ENCODE measurements at regions not wholly inside any gene's neighbourhood (a gene's known extent, or its start where the extent isn't known, plus 50 kb on each side); places are given as distances from the start of the nearest gene placed in this dataset.

DNA sequence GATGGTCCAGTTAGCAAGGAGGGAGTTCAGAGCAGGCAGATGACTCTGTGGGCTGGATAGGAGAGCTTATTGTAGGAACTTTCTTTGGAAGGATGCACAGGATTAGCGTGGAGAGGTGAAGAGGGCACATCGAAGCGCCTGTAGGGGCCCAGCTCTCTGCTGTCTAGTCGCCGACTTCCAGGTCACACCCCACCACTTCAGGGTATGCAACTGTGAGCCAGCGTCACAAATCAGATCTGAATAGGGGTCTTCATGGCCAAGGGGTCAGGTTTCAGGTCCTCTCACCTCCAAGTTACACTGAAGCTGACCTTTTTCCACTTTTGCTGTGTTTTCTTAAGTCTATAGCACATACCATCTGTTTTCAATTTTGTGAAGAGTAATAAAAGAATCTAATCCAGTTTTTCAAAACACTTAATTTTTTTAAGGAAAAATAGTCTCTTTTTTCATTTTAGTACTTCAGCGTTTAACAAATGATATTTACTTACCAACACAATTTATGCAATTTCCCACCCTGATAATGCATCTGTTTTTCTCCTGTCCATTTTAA lies 364.2 kb upstream of the CLINT1 start:
- TF ChIP-seq, protein P1, sequence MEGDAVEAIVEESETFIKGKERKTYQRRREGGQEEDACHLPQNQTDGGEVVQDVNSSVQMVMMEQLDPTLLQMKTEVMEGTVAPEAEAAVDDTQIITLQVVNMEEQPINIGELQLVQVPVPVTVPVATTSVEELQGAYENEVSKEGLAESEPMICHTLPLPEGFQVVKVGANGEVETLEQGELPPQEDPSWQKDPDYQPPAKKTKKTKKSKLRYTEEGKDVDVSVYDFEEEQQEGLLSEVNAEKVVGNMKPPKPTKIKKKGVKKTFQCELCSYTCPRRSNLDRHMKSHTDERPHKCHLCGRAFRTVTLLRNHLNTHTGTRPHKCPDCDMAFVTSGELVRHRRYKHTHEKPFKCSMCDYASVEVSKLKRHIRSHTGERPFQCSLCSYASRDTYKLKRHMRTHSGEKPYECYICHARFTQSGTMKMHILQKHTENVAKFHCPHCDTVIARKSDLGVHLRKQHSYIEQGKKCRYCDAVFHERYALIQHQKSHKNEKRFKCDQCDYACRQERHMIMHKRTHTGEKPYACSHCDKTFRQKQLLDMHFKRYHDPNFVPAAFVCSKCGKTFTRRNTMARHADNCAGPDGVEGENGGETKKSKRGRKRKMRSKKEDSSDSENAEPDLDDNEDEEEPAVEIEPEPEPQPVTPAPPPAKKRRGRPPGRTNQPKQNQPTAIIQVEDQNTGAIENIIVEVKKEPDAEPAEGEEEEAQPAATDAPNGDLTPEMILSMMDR (IDR thresholded peaks at IDR 0.05; ENCODE audit: insufficient read depth, low read length), result no peak
- TF ChIP-seq POLR2AphosphoS5 (IDR thresholded peaks at IDR 0.05; ENCODE audit: low read depth) (no peak), SPI1 (IDR thresholded peaks at IDR 0.05; ENCODE audit: borderline replicate concordance, low read depth) (no peak)
- TF ChIP-seq, protein P2, sequence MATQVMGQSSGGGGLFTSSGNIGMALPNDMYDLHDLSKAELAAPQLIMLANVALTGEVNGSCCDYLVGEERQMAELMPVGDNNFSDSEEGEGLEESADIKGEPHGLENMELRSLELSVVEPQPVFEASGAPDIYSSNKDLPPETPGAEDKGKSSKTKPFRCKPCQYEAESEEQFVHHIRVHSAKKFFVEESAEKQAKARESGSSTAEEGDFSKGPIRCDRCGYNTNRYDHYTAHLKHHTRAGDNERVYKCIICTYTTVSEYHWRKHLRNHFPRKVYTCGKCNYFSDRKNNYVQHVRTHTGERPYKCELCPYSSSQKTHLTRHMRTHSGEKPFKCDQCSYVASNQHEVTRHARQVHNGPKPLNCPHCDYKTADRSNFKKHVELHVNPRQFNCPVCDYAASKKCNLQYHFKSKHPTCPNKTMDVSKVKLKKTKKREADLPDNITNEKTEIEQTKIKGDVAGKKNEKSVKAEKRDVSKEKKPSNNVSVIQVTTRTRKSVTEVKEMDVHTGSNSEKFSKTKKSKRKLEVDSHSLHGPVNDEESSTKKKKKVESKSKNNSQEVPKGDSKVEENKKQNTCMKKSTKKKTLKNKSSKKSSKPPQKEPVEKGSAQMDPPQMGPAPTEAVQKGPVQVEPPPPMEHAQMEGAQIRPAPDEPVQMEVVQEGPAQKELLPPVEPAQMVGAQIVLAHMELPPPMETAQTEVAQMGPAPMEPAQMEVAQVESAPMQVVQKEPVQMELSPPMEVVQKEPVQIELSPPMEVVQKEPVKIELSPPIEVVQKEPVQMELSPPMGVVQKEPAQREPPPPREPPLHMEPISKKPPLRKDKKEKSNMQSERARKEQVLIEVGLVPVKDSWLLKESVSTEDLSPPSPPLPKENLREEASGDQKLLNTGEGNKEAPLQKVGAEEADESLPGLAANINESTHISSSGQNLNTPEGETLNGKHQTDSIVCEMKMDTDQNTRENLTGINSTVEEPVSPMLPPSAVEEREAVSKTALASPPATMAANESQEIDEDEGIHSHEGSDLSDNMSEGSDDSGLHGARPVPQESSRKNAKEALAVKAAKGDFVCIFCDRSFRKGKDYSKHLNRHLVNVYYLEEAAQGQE (IDR thresholded peaks at IDR 0.05; ENCODE audit: insufficient replicate concordance, low read depth), result no peak

Data from HL-60 (cell line).